ENCODE measurements at regions not wholly inside any gene's neighbourhood (a gene's known extent, or its start where the extent isn't known, plus 50 kb on each side); places are given as distances from the start of the nearest gene placed in this dataset.

- Histone ChIP-seq H3K9me3 (no peaks in the 10 kb centered on the region), H3K4me3 (no peak overlapping the region), H3K27me3 (peaks cover 0 to 2% (median 0%) of the 10 kb centered on the region in 4 donors), H3K4me1 (no peaks in the 10 kb centered on the region), H3K36me3 (no peaks in the 10 kb centered on the region), H3K27ac (no peak overlapping the region)
- no peak for DNase-seq
- intact Hi-C loops (cut with DNase I) = no loop called here
- 60 to 95% methylated on average over 1 of the region's 1 CpG for whole genome bisulfite sequencing, 2 donors
- no peak for TF ChIP-seq POLR2A (IDR thresholded peaks at IDR 0.05)
- no peak for TF ChIP-seq CTCF (IDR thresholded peaks at IDR 0.05)
Measured at GRCh38 chr2:36262581-36262980, 93.0 kb upstream of the CRIM1 start.

GRCh38 chr2:36255863-36256262 is 99.7 kb upstream of the CRIM1 start:
- 35 to 39% methylated on average over 3 of the region's 3 CpGs for WGBS, 2 donors
- intact Hi-C loops (cut with DNase I) = no loop called here
- no peak for DNase-seq
- TF ChIP-seq CTCF (IDR thresholded peaks at IDR 0.05) = no peak
- TF ChIP-seq POLR2A (IDR thresholded peaks at IDR 0.05) = no peak
- no peak overlapping the region for H3K4me3 ChIP-seq
- H3K36me3 ChIP-seq = no peaks in the 10 kb centered on the region
- H3K27ac ChIP-seq = no peak overlapping the region
- H3K9me3 ChIP-seq = no peaks in the 10 kb centered on the region
- H3K27me3 ChIP-seq = peaks cover 0 to 2% (median 0%) of the 10 kb centered on the region in 4 donors
- no peaks in the 10 kb centered on the region for H3K4me1 ChIP-seq

GRCh38 chr2:36253086-36253485 is 102.5 kb upstream of the CRIM1 start:
- DNase-seq = no peak

GRCh38 chr2:36246320-36246990 is 109.1 kb upstream of the CRIM1 start:
- Histone ChIP-seq H3K4me1 (no peaks in the 10 kb centered on the region), H3K27me3 (no peaks in the 10 kb centered on the region), H3K4me3 (no peak overlapping the region), H3K9me3 (no peaks in the 10 kb centered on the region), H3K36me3 (no peaks in the 10 kb centered on the region), H3K27ac (no peak overlapping the region)
- intact Hi-C loops (cut with DNase I) = no loop called here
- WGBS, 2 donors = 37 to 46% methylated on average over 2 of the region's 2 CpGs
- TF ChIP-seq POLR2A (IDR thresholded peaks at IDR 0.05) (no peak), CTCF (IDR thresholded peaks at IDR 0.05) (no peak)
- no peak for DNase-seq

More at GRCh38 chr2:36253086-36253485, 102.5 kb upstream of the CRIM1 start:
- WGBS, 2 donors = 73 to 77% methylated on average over 5 of the region's 5 CpGs
- H3K4me3 ChIP-seq = no peak overlapping the region
- intact Hi-C loops (cut with DNase I) = no loop called here
- H3K4me1 ChIP-seq = no peaks in the 10 kb centered on the region
- no peaks in the 10 kb centered on the region for H3K36me3 ChIP-seq
- H3K27me3 ChIP-seq = peaks cover 0 to 2% (median 0%) of the 10 kb centered on the region in 4 donors
- H3K27ac ChIP-seq = no peak overlapping the region
- H3K9me3 ChIP-seq = no peaks in the 10 kb centered on the region
- TF ChIP-seq CTCF (IDR thresholded peaks at IDR 0.05) (no peak), POLR2A (IDR thresholded peaks at IDR 0.05) (no peak)

GRCh38 chr2:36245651-36246050 is 109.9 kb upstream of the CRIM1 start:
- intact Hi-C loops (cut with DNase I) = no loop called here
- DNase-seq = no peak
- TF ChIP-seq CTCF (IDR thresholded peaks at IDR 0.05) (no peak), POLR2A (IDR thresholded peaks at IDR 0.05) (no peak)
- Histone ChIP-seq H3K27ac (no peak overlapping the region), H3K4me1 (no peaks in the 10 kb centered on the region), H3K36me3 (no peaks in the 10 kb centered on the region), H3K27me3 (no peaks in the 10 kb centered on the region), H3K4me3 (no peak overlapping the region), H3K9me3 (no peaks in the 10 kb centered on the region)
- WGBS, 2 donors = 50 to 57% methylated on average over 2 of the region's 2 CpGs
